ENCODE measurements at regions not wholly inside any gene's neighbourhood (a gene's known extent, or its start where the extent isn't known, plus 50 kb on each side); places are given as distances from the start of the nearest gene placed in this dataset.

- Histone ChIP-seq H3K9me3 (replicated peaks) (no peaks in the 10 kb centered on the region), H3K27me3 (ENCODE audit: low read depth) (no peaks in the 10 kb centered on the region), H3K4me1 (no peaks in the 10 kb centered on the region), H3K4me3 (no peak overlapping the region), H3K27ac (replicated peaks) (no peak overlapping the region), H3K36me3 (no peaks in the 10 kb centered on the region)
- intact Hi-C loops (cut with micrococcal nuclease) = no loop called here
- no peak for DNase-seq
- TF ChIP-seq CTCF (IDR thresholded peaks at IDR 0.05; ENCODE audit: borderline replicate concordance) = no peak
Observed at GRCh38 chr13:53338760-53339159, 310.1 kb downstream of the OLFM4 start.

GRCh38 chr13:53340505-53341143, 312.0 kb downstream of the OLFM4 start:
- Histone ChIP-seq H3K4me3 (no peak overlapping the region), H3K36me3 (no peaks in the 10 kb centered on the region), H3K27me3 (ENCODE audit: low read depth) (no peaks in the 10 kb centered on the region), H3K9me3 (replicated peaks) (no peaks in the 10 kb centered on the region), H3K4me1 (no peaks in the 10 kb centered on the region), H3K27ac (replicated peaks) (no peak overlapping the region)
- no peak for DNase-seq
- TF ChIP-seq CTCF (IDR thresholded peaks at IDR 0.05; ENCODE audit: borderline replicate concordance) = no peak
- intact Hi-C loops (cut with micrococcal nuclease) = no loop called here

GRCh38 chr13:53341144-53341510, 312.5 kb downstream of the OLFM4 start:
- no peak for TF ChIP-seq CTCF (IDR thresholded peaks at IDR 0.05; ENCODE audit: borderline replicate concordance)
- Histone ChIP-seq H3K9me3 (replicated peaks) (no peaks in the 10 kb centered on the region), H3K36me3 (no peaks in the 10 kb centered on the region), H3K27me3 (ENCODE audit: low read depth) (no peaks in the 10 kb centered on the region), H3K4me1 (no peaks in the 10 kb centered on the region), H3K4me3 (no peak overlapping the region), H3K27ac (replicated peaks) (no peak overlapping the region)
- DNase-seq = no peak
- intact Hi-C loops (cut with micrococcal nuclease) = no loop called here

GRCh38 chr13:53342623-53343360, 314.2 kb downstream of the OLFM4 start:
- Histone ChIP-seq H3K36me3 (no peaks in the 10 kb centered on the region), H3K27ac (replicated peaks) (no peak overlapping the region), H3K4me3 (no peak overlapping the region), H3K27me3 (ENCODE audit: low read depth) (no peaks in the 10 kb centered on the region), H3K9me3 (replicated peaks) (no peaks in the 10 kb centered on the region), H3K4me1 (no peaks in the 10 kb centered on the region)
- DNase-seq = no peak
- no peak for TF ChIP-seq CTCF (IDR thresholded peaks at IDR 0.05; ENCODE audit: borderline replicate concordance)
- intact Hi-C loops (cut with micrococcal nuclease) = no loop called here

- Histone ChIP-seq H3K36me3 (no peaks in the 10 kb centered on the region), H3K27ac (replicated peaks) (no peak overlapping the region), H3K9me3 (replicated peaks) (no peaks in the 10 kb centered on the region), H3K27me3 (ENCODE audit: low read depth) (no peaks in the 10 kb centered on the region), H3K4me1 (no peaks in the 10 kb centered on the region), H3K4me3 (no peak overlapping the region)
- intact Hi-C loops (cut with micrococcal nuclease) = no loop called here
- no peak for TF ChIP-seq CTCF (IDR thresholded peaks at IDR 0.05; ENCODE audit: borderline replicate concordance)
- no peak for DNase-seq
Observed at GRCh38 chr13:53343361-53343744, 314.7 kb downstream of the OLFM4 start.
